Mucosa of descending colon (tissue), 3 donors: ENCODE measurements at regions not wholly inside any gene's neighbourhood (a gene's known extent, or its start where the extent isn't known, plus 50 kb on each side); places are given as distances from the start of the nearest gene placed in this dataset.

ENCODE experiments used
- ATAC-seq: fragments of 200-7000 bp; cut with Tn5 transposase; one replicate; pipeline ENCODE4 v1.9.1; 2020; ENCODE audit warnings: mild to moderate bottlenecking, moderate library complexity
- DNase-seq, 3 donors: peaks; one replicate each; pipeline ENCODE4 v3.0.0-alpha.2; 2020
- H3K36me3 ChIP-seq: fragments of 200-600 bp; one replicate; pipeline ENCODE4 v1.8.0; 2021; ENCODE audit warnings: low read depth, mild to moderate bottlenecking
- H3K4me1 ChIP-seq: fragments of 200-600 bp; one replicate; pipeline ENCODE4 v1.8.0; 2021; ENCODE audit warnings: low read depth, mild to moderate bottlenecking
- H3K4me3 ChIP-seq: fragments of 200-600 bp; one replicate; pipeline ENCODE4 v1.8.0; 2021; ENCODE audit warnings: mild to moderate bottlenecking
- H3K9me3 ChIP-seq: fragments of 200-600 bp; one replicate; pipeline ENCODE4 v1.8.0; 2021; ENCODE audit warnings: mild to moderate bottlenecking
- CTCF ChIP-seq: fragments of 200-600 bp; IDR thresholded peaks from one replicate; pipeline ENCODE4 v1.8.0; 2022; ENCODE audit warnings: antibody characterized with exemption, mild to moderate bottlenecking
- intact Hi-C, 2 donors: fragments of 100-400 bp; cut with DNase I in 1 of 2; cut with micrococcal nuclease in 1 of 2; formaldehyde crosslinking; loops; one replicate each; pipeline versions ENCODE4 v1.11.0 to v1.11.1; 2022; cut with DNase I, micrococcal nuclease
- donor health status: DM: no; HTN: no; CAD: no; lungs with moderate emphysema.
- donor health status: DM: no; HTN: no; CAD: no.
- donor health status: DM: no; HTN: yes; CAD: no.

GRCh38 chr18:41875094-41875780 lies 79.8 kb upstream of the PIK3C3 start:
- ATAC-seq = no peak
- H3K36me3 ChIP-seq = no peaks in the 10 kb centered on the region
- intact Hi-C loops = no loop called here

GRCh38 chr18:41873730-41874129 lies 81.3 kb upstream of the PIK3C3 start:
- H3K9me3 ChIP-seq = no peaks in the 10 kb centered on the region
- TF ChIP-seq CTCF = no peak
- H3K36me3 ChIP-seq = no peaks in the 10 kb centered on the region
- no peaks in the 10 kb centered on the region for H3K4me1 ChIP-seq
- intact Hi-C loops = no loop called here
- DNase-seq = no peak
- H3K4me3 ChIP-seq = no peak overlapping the region
- no peak for ATAC-seq

More at GRCh38 chr18:41875094-41875780, 79.8 kb upstream of the PIK3C3 start:
- no peak for DNase-seq
- Histone ChIP-seq H3K4me1 (no peaks in the 10 kb centered on the region), H3K4me3 (no peak overlapping the region), H3K9me3 (no peaks in the 10 kb centered on the region)
- TF ChIP-seq CTCF = no peak

- H3K4me1 ChIP-seq = no peaks in the 10 kb centered on the region
- no peaks in the 10 kb centered on the region for H3K36me3 ChIP-seq
- H3K4me3 ChIP-seq = no peak overlapping the region
- H3K9me3 ChIP-seq = no peaks in the 10 kb centered on the region
- ATAC-seq (no peak), DNase-seq (no peak)
- intact Hi-C loops = no loop called here
- no peak for TF ChIP-seq CTCF
Measured at GRCh38 chr18:41872206-41872605, 82.8 kb upstream of the PIK3C3 start.

GRCh38 chr18:41871229-41872000 lies 83.6 kb upstream of the PIK3C3 start:
- no peak for ATAC-seq
- no peak for DNase-seq
- no peak for TF ChIP-seq CTCF
- intact Hi-C loops = no loop called here
- Histone ChIP-seq H3K4me1 (no peaks in the 10 kb centered on the region), H3K9me3 (no peaks in the 10 kb centered on the region), H3K4me3 (no peak overlapping the region), H3K36me3 (no peaks in the 10 kb centered on the region)

GRCh38 chr18:41870817-41871216 lies 84.2 kb upstream of the PIK3C3 start:
- no peak for ATAC-seq
- intact Hi-C loops = no loop called here
- H3K4me3 ChIP-seq = no peak overlapping the region

More at GRCh38 chr18:41870817-41871216, 84.2 kb upstream of the PIK3C3 start:
- Histone ChIP-seq H3K4me1 (no peaks in the 10 kb centered on the region), H3K9me3 (no peaks in the 10 kb centered on the region), H3K36me3 (no peaks in the 10 kb centered on the region)
- DNase-seq = no peak
- TF ChIP-seq CTCF = no peak
